ENCODE measurements at regions not wholly inside any gene's neighbourhood (a gene's known extent, or its start where the extent isn't known, plus 50 kb on each side); places are given as distances from the start of the nearest gene placed in this dataset.

GRCh38 chr5:105735704-105736103 lies 1935.0 kb downstream of the EFNA5 start:
- no peak for DNase-seq

GRCh38 chr5:105730982-105731381 lies 1939.8 kb downstream of the EFNA5 start:
- DNase-seq, result peak; percentile 21

GRCh38 chr5:105726093-105726492 lies 1944.6 kb downstream of the EFNA5 start:
- DNase-seq, result no peak

DNA sequence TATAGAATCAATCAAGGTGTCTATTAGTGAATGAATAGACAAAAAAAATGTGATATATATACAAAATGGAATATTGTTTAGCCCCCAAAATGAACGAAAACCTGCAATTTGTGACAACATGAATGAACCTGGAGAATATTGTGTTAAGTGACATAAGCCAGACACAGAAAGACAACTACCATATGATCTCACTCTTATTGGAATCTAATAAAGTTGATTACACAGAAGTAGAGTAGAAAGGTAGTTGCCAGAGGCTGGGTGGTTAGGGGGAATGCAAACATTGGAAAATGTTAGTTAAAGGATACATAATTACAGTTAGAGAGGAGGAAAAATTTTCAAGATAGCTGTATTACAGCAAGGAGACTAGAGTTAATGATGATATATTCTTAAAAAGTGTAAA lies 1962.3 kb downstream of the EFNA5 start:
- no peak for DNase-seq

- no peak for DNase-seq
These were observed 1968.4 kb downstream of the EFNA5 start for GRCh38 chr5:105702323-105702722.

GRCh38 chr5:105696440-105696839 lies 1974.3 kb downstream of the EFNA5 start:
- DNase-seq, result no peak

DNA sequence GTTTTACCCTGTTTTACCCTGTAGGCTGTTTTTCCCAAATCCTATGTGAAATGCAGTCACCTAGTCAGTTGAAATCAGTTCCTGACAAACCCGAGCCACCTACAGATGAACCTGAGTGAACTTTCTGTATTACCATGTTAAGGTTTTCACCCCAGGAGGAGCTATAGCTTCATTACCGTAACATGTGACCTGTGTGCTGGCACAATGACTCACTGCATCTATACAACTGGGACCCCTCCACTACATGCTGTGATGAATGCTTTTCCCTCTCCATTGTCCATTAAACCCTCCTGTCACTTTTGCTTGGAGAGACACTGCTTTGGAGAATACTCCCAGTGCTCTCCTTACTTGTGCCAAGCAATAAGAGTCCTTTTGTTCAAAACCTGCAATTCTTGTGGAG lies 1974.8 kb downstream of the EFNA5 start:
- no peak for DNase-seq

DNA sequence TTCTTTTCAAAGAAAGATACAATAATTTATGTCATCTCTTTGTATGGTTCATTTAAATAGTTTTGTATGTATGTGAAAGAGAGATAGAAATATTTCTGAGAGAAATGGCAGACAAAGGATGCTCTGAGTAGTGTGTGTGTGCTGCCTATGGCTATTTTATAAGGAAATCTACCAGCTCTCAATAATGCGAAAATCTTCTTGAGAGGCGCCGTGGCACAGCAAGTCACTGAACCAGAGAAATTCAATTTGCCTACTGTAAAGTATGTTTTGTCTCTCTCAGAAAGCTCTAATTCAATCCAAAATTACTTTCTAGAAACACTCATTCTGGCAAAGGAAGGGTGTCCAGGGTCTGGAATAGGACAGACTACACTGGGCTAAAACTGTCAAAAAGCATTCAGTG lies 1981.1 kb downstream of the EFNA5 start:
- no peak for DNase-seq

DNA sequence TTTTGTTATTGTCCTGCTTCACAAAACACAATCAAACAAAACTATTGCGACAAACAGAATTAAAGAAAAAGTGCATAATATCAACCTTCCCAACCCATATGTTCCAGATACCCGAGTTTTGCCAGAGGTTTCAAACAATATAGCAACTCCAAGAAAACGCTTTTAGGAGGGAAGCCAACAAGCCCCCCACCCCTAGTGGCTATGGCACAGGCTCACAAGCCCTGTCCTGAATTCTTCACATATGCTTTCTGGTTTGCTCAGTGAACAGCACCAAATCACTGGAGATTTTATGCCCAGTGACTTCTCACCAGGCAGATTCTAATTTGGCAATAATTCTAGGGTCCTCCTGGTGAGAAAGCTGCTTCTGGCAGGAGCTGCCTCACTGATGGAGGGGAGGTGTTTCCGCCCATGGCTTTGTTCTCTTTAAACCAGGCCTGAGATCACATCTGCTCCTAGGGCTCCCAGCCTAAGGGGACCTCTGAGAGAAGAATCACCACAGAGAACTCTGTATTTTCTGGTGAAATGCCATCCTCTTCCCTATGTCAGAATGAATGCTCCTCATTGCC lies 1982.4 kb downstream of the EFNA5 start:
- no peak for DNase-seq

DNA sequence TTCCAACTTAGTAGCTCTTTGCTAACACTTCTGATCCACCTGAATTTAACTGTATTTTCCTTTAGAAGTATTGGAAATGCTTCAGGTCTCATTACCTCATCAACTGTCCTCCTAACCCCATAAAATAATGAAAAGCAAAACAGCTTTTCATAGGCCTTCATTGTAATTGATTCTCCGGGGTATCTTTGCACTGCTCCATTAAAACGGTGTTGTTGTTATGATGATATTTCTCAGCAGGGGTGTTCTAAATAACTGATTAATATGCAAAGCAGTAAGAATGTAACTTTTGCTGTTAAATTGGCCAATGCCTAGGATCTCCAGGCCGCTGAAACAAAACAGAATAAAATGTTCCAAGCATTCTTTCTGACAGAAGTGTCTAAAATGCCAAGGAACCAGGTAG lies 1983.2 kb downstream of the EFNA5 start:
- DNase-seq, result no peak

DNA sequence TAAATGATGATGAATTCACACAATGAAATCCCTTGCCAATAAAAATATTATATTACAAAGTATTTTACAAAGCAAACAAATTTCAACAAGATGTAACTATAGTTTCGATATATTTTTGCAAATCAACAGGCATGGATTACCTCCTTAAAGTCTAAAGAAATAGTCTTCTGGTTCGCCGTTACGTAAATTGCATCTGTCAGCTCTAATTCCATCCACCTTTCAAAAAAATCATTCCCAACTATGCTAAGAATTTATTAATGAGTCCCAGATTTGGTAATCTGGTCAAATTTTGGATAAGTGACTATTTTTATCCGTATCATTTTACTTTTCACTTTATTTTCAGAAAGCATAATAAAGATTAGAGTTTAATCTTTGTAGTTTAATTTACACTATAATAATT lies 1984.9 kb downstream of the EFNA5 start:
- DNase-seq, result no peak

- DNase-seq, result no peak
These were observed 1985.9 kb downstream of the EFNA5 start for GRCh38 chr5:105684799-105685198.

GRCh38 chr5:105680858-105681475 lies 1989.8 kb downstream of the EFNA5 start:
- no peak for DNase-seq

GRCh38 chr5:105677291-105677690 lies 1993.4 kb downstream of the EFNA5 start:
- no peak for DNase-seq

GRCh38 chr5:105670596-105670995 lies 2000.1 kb downstream of the EFNA5 start:
- no peak for DNase-seq

DNA sequence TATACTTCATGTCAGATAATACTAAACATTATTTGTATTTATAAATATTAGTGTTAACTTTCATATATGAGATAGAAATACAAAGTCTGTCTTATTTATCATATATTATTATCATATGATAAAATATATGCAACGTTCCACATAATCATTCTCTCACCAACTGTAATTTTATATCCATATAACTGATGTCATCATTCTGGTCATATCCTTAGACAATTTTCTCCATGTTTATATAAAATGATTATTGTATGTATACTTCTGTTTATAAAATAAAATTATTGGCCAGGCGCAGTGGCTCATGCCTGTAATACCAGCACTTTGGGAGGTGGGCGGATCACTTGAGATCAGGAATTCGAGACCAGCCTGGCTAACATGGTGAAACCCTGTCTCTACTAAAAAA lies 2007.1 kb downstream of the EFNA5 start:
- DNase-seq, result no peak

DNA sequence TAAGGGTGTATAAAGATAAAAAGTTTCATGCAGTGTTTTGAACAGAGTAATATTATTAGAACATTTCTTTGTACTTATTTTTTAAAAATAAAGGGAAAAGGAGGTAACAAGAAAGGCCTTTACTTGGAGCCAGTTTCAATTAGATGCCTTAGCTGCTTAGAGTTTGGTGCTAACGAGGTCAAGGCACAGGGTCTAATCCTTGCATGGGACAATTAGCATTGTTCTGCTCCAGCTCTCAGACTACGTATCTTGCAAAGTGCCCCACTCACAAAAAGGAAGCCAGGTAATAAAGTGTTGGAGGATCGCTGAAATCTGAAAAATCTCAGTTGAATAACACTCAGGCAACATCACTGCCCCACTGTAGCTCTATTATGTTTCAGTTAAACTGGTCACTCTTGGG lies 2011.3 kb downstream of the EFNA5 start:
- DNase-seq, result no peak

- no peak for DNase-seq
These were observed 2030.4 kb downstream of the EFNA5 start for GRCh38 chr5:105640328-105640727.

GRCh38 chr5:105639511-105639910 lies 2031.2 kb downstream of the EFNA5 start:
- DNase-seq, result no peak

DNA sequence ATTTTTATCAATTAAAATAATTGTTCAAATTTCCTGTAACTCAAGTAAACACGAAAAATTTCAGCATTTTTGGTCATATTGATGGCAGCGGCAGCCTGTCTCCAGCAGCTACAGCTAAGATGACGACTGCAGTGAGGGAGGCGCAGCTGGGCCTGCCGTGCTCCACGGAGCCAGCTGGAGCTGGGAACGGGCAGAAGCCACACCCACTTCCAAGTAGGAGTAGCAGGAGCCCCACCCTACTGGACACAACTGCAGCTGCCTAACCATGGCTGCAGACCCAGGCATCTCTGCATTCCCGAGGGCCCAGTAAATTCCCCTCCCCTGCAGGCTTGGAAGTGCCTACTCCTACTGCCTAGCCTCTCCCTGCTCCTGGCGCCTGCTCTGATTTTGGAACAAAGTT lies 2031.7 kb downstream of the EFNA5 start:
- no peak for DNase-seq

- no peak for DNase-seq
These were observed 2032.3 kb downstream of the EFNA5 start for GRCh38 chr5:105638437-105638836.

DNA sequence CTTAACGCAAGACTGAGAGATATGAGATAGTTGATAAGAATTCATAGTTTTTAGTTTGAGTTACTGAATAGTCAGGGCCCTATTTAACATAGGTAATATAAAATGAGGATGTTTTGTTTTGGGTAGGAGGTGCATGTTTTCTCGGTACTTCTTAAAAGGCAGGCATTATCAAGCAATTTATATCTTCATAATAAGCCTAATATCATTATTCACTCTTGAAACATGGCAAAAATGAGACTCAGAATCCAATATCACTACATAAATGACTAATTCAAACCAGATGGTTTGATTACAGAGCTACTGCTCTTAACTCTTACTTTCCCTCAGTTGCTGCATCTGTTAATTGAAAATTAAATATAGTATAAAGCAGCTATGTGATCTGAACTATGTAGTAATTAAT lies 2038.7 kb downstream of the EFNA5 start:
- no peak for DNase-seq

GRCh38 chr5:105630803-105631202 lies 2039.9 kb downstream of the EFNA5 start:
- no peak for DNase-seq

DNA sequence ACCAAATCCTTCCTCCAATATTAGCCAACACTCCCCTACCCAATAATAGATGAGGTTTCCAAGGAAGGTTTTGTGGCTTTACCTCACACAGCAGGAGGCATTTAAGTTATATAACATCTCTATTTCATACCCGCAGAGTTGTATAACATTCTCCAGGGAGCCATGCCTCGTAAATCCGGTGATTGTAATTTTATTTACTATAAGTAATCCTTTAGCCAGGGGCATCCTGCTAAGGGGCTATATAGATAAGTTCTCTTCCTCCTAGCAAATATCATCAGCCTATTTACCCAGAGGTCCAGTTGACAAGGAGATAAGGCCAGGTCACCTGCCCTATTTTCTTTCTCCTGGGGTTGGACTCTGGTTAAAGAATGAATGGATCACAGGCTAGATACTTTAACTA lies 2051.0 kb downstream of the EFNA5 start:
- DNase-seq, result no peak
